ENCODE measurements at regions not wholly inside any gene's neighbourhood (a gene's known extent, or its start where the extent isn't known, plus 50 kb on each side); places are given as distances from the start of the nearest gene placed in this dataset.

GRCh38 chr22:49113758-49114157 lies 713.9 kb downstream of the BRD1 start:
- no peak overlapping the region for H3K4me3 ChIP-seq (ENCODE audit: low read depth, low read length)
- TF ChIP-seq CTCF (IDR thresholded peaks at IDR 0.05; ENCODE audit: low read depth, low read length, missing control alignments): no peak
- DNase-seq (ENCODE audit: low read depth): no peak

GRCh38 chr22:49112661-49113626 lies 714.7 kb downstream of the BRD1 start:
- H3K4me3 ChIP-seq (ENCODE audit: low read depth, low read length): no peak overlapping the region
- no peak for DNase-seq (ENCODE audit: low read depth)
- TF ChIP-seq CTCF (IDR thresholded peaks at IDR 0.05; ENCODE audit: low read depth, low read length, missing control alignments): no peak

GRCh38 chr22:49112176-49112575 lies 715.5 kb downstream of the BRD1 start:
- no peak for TF ChIP-seq CTCF (IDR thresholded peaks at IDR 0.05; ENCODE audit: low read depth, low read length, missing control alignments)
- DNase-seq (ENCODE audit: low read depth): no peak
- H3K4me3 ChIP-seq (ENCODE audit: low read depth, low read length): no peak overlapping the region

- no peak overlapping the region for H3K4me3 ChIP-seq (ENCODE audit: low read depth, low read length)
- no peak for TF ChIP-seq CTCF (IDR thresholded peaks at IDR 0.05; ENCODE audit: low read depth, low read length, missing control alignments)
- no peak for DNase-seq (ENCODE audit: low read depth)
Measured at GRCh38 chr22:49111085-49111484, 716.6 kb downstream of the BRD1 start.

- no peak for DNase-seq (ENCODE audit: low read depth)
- TF ChIP-seq CTCF (IDR thresholded peaks at IDR 0.05; ENCODE audit: low read depth, low read length, missing control alignments): no peak
Measured at GRCh38 chr22:49108636-49109315, 718.9 kb downstream of the BRD1 start.

GRCh38 chr22:49107961-49108530 lies 719.6 kb downstream of the BRD1 start:
- H3K4me3 ChIP-seq (ENCODE audit: low read depth, low read length): no peak overlapping the region
- TF ChIP-seq CTCF (IDR thresholded peaks at IDR 0.05; ENCODE audit: low read depth, low read length, missing control alignments): no peak
- DNase-seq (ENCODE audit: low read depth): no peak

More at GRCh38 chr22:49108636-49109315, 718.9 kb downstream of the BRD1 start:
- no peak overlapping the region for H3K4me3 ChIP-seq (ENCODE audit: low read depth, low read length)
